HCT116 (cell line): ENCODE measurements at regions not wholly inside any gene's neighbourhood (a gene's known extent, or its start where the extent isn't known, plus 50 kb on each side); places are given as distances from the start of the nearest gene placed in this dataset.

Experiments
- ATAC-seq: fragments of 200-7000 bp; cut with Tn5 transposase; 2 replicates; pipeline ENCODE4 v1.9.1; 2020; ENCODE audit warnings: mild to moderate bottlenecking, moderate library complexity
- BruUV-seq: library from RNA; stranded (reverse); fragments of 400-500 nt; replicated peaks from 2 replicates; lab custom pipeline; 2021; lab: Mats Ljungman, UMichigan
- CTCF ChIA-PET: fragments of 300-600 bp; sonication (Branson Sonifier 250); formaldehyde crosslinking; loops from one replicate; lab custom pipeline; 2021; ENCODE audit warnings: antibody characterized with exemption; lab: Charles Lee
- POLR2A ChIA-PET: fragments of 300-600, 350-600 bp; sonication (Branson Sonifier 250); formaldehyde crosslinking; loops from one replicate; lab custom pipeline; 2021; ENCODE audit warnings: antibody characterized with exemption; lab: Charles Lee
- RAD21 ChIA-PET, 2 experiments: fragments of 300-600 bp; sonication (Branson Sonifier 250); formaldehyde crosslinking; loops; one replicate each; lab custom pipeline; 2023; ENCODE audit warnings: low total read pairs in 2 of 2; ENCODE audit not compliant: uncharacterized antibody in 2 of 2, unreplicated experiment in 2 of 2, low non-redundant PET in 1 of 2; lab: Charles Lee
- DNase-seq: peaks from one replicate; pipeline ENCODE4 v3.0.0-alpha.2; 2010; ENCODE audit warnings: low read depth, low spot score
- H2AFZ ChIP-seq: fragments of 200-600 bp; shearing (Covaris generic), sonication (generic); 2 replicates; pipeline ENCODE4 v1.6.1; 2017; ENCODE audit warnings: low read depth, mixed run types, mixed read lengths, antibody characterized with exemption, low read length; ENCODE audit not compliant: poor library complexity, severe bottlenecking
- H3K27ac ChIP-seq: 2 replicates; pipeline ENCODE4 v1.5.1; 2012; ENCODE audit warnings: low read depth, low read length
- H3K27me3 ChIP-seq: fragments of 200-600 bp; sonication (generic); 2 replicates; pipeline ENCODE4 v1.6.1; 2016; ENCODE audit warnings: mixed run types, low read length, mixed read lengths; ENCODE audit not compliant: insufficient read depth
- H3K36me3 ChIP-seq, 2 experiments: fragments of 200-500 bp in 1 of 2; fragments of 200-600 bp in 1 of 2; sonication (Bioruptor generic) in 1 of 2; sonication (generic) in 1 of 2; 2 replicates each; pipeline versions ENCODE4 v1.5.1 to v1.6.1; 2014 to 2016; ENCODE audit warnings: low read length in 2 of 2, inconsistent platforms in 1 of 2, mixed read lengths in 1 of 2, mixed run types in 1 of 2; ENCODE audit not compliant: insufficient read depth in 2 of 2, control insufficient read depth in 1 of 2
- H3K4me1 ChIP-seq, 2 experiments: fragments of 200-600 bp in 1 of 2; sonication (generic) in 1 of 2; 2 replicates each; pipeline versions ENCODE4 v1.5.1 to v1.6.1; 2012 to 2017; ENCODE audit warnings: low read length in 2 of 2, inconsistent platforms in 1 of 2, mild to moderate bottlenecking in 1 of 2, mixed read lengths in 1 of 2, mixed run types in 1 of 2, moderate library complexity in 1 of 2; ENCODE audit not compliant: insufficient read depth in 2 of 2, control insufficient read depth in 1 of 2
- H3K4me2 ChIP-seq: fragments of 200-600 bp; sonication (generic); 2 replicates; pipeline ENCODE4 v1.6.1; 2017; ENCODE audit warnings: mixed run types, low read length, mixed read lengths
- H3K4me3 ChIP-seq, 2 experiments: fragments of 200-600 bp in 1 of 2; sonication (generic) in 1 of 2; replicated peaks in 1 of 2; 2 replicates each; pipeline ENCODE4 v1.5.1; 2011 to 2016; ENCODE audit warnings: low read length in 2 of 2, control low read depth in 1 of 2, low read depth in 1 of 2, mild to moderate bottlenecking in 1 of 2, mixed read lengths in 1 of 2, mixed run types in 1 of 2
- H3K79me2 ChIP-seq: fragments of 200-600 bp; sonication (generic); 2 replicates; pipeline ENCODE4 v1.6.1; 2017; ENCODE audit warnings: mild to moderate bottlenecking, mixed run types, low read length, moderate library complexity, mixed read lengths; ENCODE audit not compliant: insufficient read depth
- H3K9ac ChIP-seq: fragments of 200-600 bp; sonication (generic); 2 replicates; pipeline ENCODE4 v1.6.1; 2016; ENCODE audit warnings: low read length, mixed read lengths
- H3K9me2 ChIP-seq: fragments of 200-600 bp; sonication (generic), shearing (Covaris generic); 2 replicates; pipeline ENCODE4 v1.6.1; 2017; ENCODE audit warnings: mixed run types, mild to moderate bottlenecking, moderate library complexity; ENCODE audit not compliant: insufficient read depth
- H3K9me3 ChIP-seq, 2 experiments: fragments of 200-500 bp in 1 of 2; fragments of 200-600 bp in 1 of 2; sonication (Bioruptor generic) in 1 of 2; sonication (generic) in 1 of 2; 2 replicates each; pipeline ENCODE4 v1.6.1; 2014 to 2017; ENCODE audit warnings: low read length in 2 of 2, mixed read lengths in 2 of 2, inconsistent platforms in 1 of 2, low read depth in 1 of 2, mild to moderate bottlenecking in 1 of 2, mixed run types in 1 of 2, moderate library complexity in 1 of 2; ENCODE audit not compliant: control insufficient read depth in 1 of 2, insufficient read depth in 1 of 2
- H4K20me1 ChIP-seq: fragments of 200-600 bp; sonication (generic), shearing (Covaris generic); 2 replicates; pipeline ENCODE4 v1.6.1; 2017; ENCODE audit warnings: mixed run types, mild to moderate bottlenecking, moderate library complexity; ENCODE audit not compliant: insufficient read depth
- CBX3 ChIP-seq: IDR thresholded peaks from 2 replicates; pipeline ENCODE4 v1.6.1; 2012; ENCODE audit warnings: low read depth
- CEBPB ChIP-seq: IDR thresholded peaks from 2 replicates; pipeline ENCODE4 v1.6.1; 2012; ENCODE audit warnings: low read depth
- EGR1 ChIP-seq: IDR thresholded peaks from 2 replicates; pipeline ENCODE4 v1.6.1; 2012; ENCODE audit warnings: low read depth
- ELF1 ChIP-seq: IDR thresholded peaks from 2 replicates; pipeline ENCODE4 v1.6.1; 2012; ENCODE audit warnings: low read depth, borderline replicate concordance
- EZH2phosphoT487 ChIP-seq: fragments of 200-600 bp; IDR thresholded peaks from 2 replicates; pipeline ENCODE4 v1.6.1; 2018; ENCODE audit warnings: antibody characterized with exemption, borderline replicate concordance
- FOSL1 ChIP-seq: IDR thresholded peaks from 2 replicates; pipeline ENCODE4 v1.6.1; 2012; ENCODE audit warnings: low read depth
- JUND ChIP-seq: IDR thresholded peaks from 2 replicates; pipeline ENCODE4 v1.6.1; 2012
- POLR2AphosphoS5 ChIP-seq: IDR thresholded peaks from 2 replicates; pipeline ENCODE4 v1.6.1; 2011; ENCODE audit warnings: mild to moderate bottlenecking, low read depth, low read length, moderate library complexity
- RAD21 ChIP-seq: IDR thresholded peaks from 2 replicates; pipeline ENCODE4 v1.6.1; 2012; ENCODE audit warnings: low read depth, mild to moderate bottlenecking
- SIN3A ChIP-seq: IDR thresholded peaks from 2 replicates; pipeline ENCODE4 v1.6.1; 2012; ENCODE audit warnings: low read depth
- SP1 ChIP-seq: IDR thresholded peaks from 2 replicates; pipeline ENCODE4 v1.6.1; 2012; ENCODE audit warnings: low read depth
- SRF ChIP-seq: IDR thresholded peaks from 2 replicates; pipeline ENCODE4 v1.6.1; 2012; ENCODE audit warnings: low read depth
- TCF7L2 ChIP-seq: IDR thresholded peaks from 2 replicates; pipeline ENCODE4 v1.7.0; 2011; ENCODE audit warnings: borderline replicate concordance, inconsistent platforms; ENCODE audit not compliant: insufficient read depth, insufficient read length; ENCODE audit errors: extremely low read depth
- YY1 ChIP-seq: IDR thresholded peaks from 2 replicates; pipeline ENCODE4 v1.6.1; 2011; ENCODE audit warnings: low read length, low read depth, moderate library complexity, mild to moderate bottlenecking; ENCODE audit not compliant: insufficient replicate concordance; ENCODE audit errors: extremely low read depth
- ZFX ChIP-seq: fragments of 450-650 bp; IDR thresholded peaks from 2 replicates; pipeline ENCODE4 v1.6.1; 2017
- ZNF274 ChIP-seq: fragments of 200-500 bp; sonication (Bioruptor generic); IDR thresholded peaks from 2 replicates; pipeline ENCODE4 v1.6.1; 2014; ENCODE audit warnings: mild to moderate bottlenecking, low read depth, low read length, inconsistent platforms
- intact Hi-C: fragments of 100-400 bp; cut with micrococcal nuclease; formaldehyde crosslinking; loops from 2 replicates; pipeline ENCODE4 v1.10.0; 2022
- TF ChIP-seq, protein P1 (sequence below), 3 experiments: fragments of 200-600 bp in 1 of 3; sonication (generic) in 1 of 3; IDR thresholded peaks in 2 of 3; conservative IDR thresholded peaks in 1 of 3; 2 replicates each; pipeline ENCODE4 v1.5.1; 2012 to 2017; ENCODE audit warnings: low read depth in 2 of 3, low read length in 2 of 3, antibody characterized with exemption in 1 of 3, borderline replicate concordance in 1 of 3, control low read depth in 1 of 3, mild to moderate bottlenecking in 1 of 3, mixed read lengths in 1 of 3, mixed run types in 1 of 3, moderate library complexity in 1 of 3; ENCODE audit not compliant: insufficient read depth in 1 of 3
- TF ChIP-seq, protein P2 (sequence below): IDR thresholded peaks from 2 replicates; pipeline ENCODE4 v1.6.1; 2012; ENCODE audit warnings: low read depth
- TF ChIP-seq, protein P3 (sequence below): IDR thresholded peaks from 2 replicates; pipeline ENCODE4 v1.6.1; 2011; ENCODE audit warnings: mild to moderate bottlenecking, low read length, moderate library complexity; ENCODE audit not compliant: insufficient replicate concordance; ENCODE audit errors: extremely low read depth
- TF ChIP-seq, protein P4 (sequence below): IDR thresholded peaks from 2 replicates; pipeline ENCODE4 v1.6.1; 2012

DNA sequence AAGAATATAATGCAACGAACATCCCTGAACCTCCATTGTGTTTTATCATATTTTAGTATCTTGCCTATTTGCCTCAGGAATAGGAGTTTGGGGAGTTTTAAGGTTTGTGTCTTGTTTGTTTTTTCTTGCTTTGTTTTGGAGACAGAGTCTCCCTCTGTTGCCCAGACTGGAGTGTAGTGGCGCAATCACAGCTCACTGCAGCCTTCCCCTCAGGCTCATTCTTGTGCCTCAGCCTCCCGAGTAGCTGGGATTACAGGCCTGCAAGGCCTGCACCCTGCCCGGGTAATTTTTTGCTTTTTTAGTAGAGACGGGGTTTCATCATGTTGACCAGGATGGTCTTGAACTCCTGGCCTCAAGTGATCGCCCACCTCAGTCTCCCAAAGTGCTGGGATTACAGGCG is 63.3 kb upstream of the CARMIL1 start:
- Histone ChIP-seq H3K9ac (no peak overlapping the region), H3K9me3 (no peaks in the 10 kb centered on the region), H4K20me1 (no peaks in the 10 kb centered on the region), H3K36me3 (no peaks in the 10 kb centered on the region), H3K9me2 (no peaks in the 10 kb centered on the region), H2AFZ (no peak overlapping the region), H3K4me3 (no peak overlapping the region), H3K79me2 (no peaks in the 10 kb centered on the region), H3K4me1 (no peaks in the 10 kb centered on the region), H3K27ac (no peak overlapping the region), H3K27me3 (no peaks in the 10 kb centered on the region), H3K4me2 (no peak overlapping the region)
- CTCF ChIA-PET: interaction anchor here (1.0 kb wide), 1 partner anchor 8 kb away, joined by 3 read pairs; no protein-coding TSS in a partner anchor
- RAD21 ChIA-PET: no interaction called here
- no peak for TF ChIP-seq TCF7L2
- no peak for TF ChIP-seq SP1
- no peak for TF ChIP-seq CBX3
- TF ChIP-seq SIN3A: no peak
- no peak for TF ChIP-seq EGR1
- no peak for TF ChIP-seq CEBPB
- TF ChIP-seq FOSL1: no peak
- TF ChIP-seq, protein P1, sequence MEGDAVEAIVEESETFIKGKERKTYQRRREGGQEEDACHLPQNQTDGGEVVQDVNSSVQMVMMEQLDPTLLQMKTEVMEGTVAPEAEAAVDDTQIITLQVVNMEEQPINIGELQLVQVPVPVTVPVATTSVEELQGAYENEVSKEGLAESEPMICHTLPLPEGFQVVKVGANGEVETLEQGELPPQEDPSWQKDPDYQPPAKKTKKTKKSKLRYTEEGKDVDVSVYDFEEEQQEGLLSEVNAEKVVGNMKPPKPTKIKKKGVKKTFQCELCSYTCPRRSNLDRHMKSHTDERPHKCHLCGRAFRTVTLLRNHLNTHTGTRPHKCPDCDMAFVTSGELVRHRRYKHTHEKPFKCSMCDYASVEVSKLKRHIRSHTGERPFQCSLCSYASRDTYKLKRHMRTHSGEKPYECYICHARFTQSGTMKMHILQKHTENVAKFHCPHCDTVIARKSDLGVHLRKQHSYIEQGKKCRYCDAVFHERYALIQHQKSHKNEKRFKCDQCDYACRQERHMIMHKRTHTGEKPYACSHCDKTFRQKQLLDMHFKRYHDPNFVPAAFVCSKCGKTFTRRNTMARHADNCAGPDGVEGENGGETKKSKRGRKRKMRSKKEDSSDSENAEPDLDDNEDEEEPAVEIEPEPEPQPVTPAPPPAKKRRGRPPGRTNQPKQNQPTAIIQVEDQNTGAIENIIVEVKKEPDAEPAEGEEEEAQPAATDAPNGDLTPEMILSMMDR (IDR thresholded peaks at IDR 0.05 in 2 of 3, conservative IDR thresholded peaks at IDR 0.05 in 1 of 3; ENCODE audit: borderline replicate concordance in 1 of 3, insufficient read depth in 1 of 3, low read depth in 2 of 3, low read length in 2 of 3): no peak
- TF ChIP-seq ZFX: no peak
- TF ChIP-seq, protein P2, sequence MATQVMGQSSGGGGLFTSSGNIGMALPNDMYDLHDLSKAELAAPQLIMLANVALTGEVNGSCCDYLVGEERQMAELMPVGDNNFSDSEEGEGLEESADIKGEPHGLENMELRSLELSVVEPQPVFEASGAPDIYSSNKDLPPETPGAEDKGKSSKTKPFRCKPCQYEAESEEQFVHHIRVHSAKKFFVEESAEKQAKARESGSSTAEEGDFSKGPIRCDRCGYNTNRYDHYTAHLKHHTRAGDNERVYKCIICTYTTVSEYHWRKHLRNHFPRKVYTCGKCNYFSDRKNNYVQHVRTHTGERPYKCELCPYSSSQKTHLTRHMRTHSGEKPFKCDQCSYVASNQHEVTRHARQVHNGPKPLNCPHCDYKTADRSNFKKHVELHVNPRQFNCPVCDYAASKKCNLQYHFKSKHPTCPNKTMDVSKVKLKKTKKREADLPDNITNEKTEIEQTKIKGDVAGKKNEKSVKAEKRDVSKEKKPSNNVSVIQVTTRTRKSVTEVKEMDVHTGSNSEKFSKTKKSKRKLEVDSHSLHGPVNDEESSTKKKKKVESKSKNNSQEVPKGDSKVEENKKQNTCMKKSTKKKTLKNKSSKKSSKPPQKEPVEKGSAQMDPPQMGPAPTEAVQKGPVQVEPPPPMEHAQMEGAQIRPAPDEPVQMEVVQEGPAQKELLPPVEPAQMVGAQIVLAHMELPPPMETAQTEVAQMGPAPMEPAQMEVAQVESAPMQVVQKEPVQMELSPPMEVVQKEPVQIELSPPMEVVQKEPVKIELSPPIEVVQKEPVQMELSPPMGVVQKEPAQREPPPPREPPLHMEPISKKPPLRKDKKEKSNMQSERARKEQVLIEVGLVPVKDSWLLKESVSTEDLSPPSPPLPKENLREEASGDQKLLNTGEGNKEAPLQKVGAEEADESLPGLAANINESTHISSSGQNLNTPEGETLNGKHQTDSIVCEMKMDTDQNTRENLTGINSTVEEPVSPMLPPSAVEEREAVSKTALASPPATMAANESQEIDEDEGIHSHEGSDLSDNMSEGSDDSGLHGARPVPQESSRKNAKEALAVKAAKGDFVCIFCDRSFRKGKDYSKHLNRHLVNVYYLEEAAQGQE: no peak
- TF ChIP-seq EZH2phosphoT487: no peak
- TF ChIP-seq, protein P3, sequence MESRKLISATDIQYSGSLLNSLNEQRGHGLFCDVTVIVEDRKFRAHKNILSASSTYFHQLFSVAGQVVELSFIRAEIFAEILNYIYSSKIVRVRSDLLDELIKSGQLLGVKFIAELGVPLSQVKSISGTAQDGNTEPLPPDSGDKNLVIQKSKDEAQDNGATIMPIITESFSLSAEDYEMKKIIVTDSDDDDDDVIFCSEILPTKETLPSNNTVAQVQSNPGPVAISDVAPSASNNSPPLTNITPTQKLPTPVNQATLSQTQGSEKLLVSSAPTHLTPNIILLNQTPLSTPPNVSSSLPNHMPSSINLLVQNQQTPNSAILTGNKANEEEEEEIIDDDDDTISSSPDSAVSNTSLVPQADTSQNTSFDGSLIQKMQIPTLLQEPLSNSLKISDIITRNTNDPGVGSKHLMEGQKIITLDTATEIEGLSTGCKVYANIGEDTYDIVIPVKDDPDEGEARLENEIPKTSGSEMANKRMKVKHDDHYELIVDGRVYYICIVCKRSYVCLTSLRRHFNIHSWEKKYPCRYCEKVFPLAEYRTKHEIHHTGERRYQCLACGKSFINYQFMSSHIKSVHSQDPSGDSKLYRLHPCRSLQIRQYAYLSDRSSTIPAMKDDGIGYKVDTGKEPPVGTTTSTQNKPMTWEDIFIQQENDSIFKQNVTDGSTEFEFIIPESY: no peak
- no peak for TF ChIP-seq SRF
- no peak for TF ChIP-seq YY1
- TF ChIP-seq RAD21: no peak
- TF ChIP-seq POLR2AphosphoS5: no peak
- no peak for TF ChIP-seq JUND
- TF ChIP-seq, protein P4, sequence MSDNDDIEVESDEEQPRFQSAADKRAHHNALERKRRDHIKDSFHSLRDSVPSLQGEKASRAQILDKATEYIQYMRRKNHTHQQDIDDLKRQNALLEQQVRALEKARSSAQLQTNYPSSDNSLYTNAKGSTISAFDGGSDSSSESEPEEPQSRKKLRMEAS: no peak
- TF ChIP-seq ZNF274: no peak
- no peak for TF ChIP-seq ELF1
- no peak for DNase-seq
- intact Hi-C loops: no loop called here
- no TSS peak for BruUV-seq
- ATAC-seq: no peak
- POLR2A ChIA-PET: no interaction called here
